Rectal smooth muscle tissue (tissue), 1 donor: ENCODE measurements at regions not wholly inside any gene's neighbourhood (a gene's known extent, or its start where the extent isn't known, plus 50 kb on each side); places are given as distances from the start of the nearest gene placed in this dataset.
A peak's percentile ranks its signal among the peaks of the same experiment; 100 is the strongest.

Source experiments
- H3K27ac ChIP-seq: one replicate; pipeline ENCODE4 v1.7.0; 2013; ENCODE audit warnings: low read depth, low read length, inconsistent platforms
- H3K27me3 ChIP-seq: one replicate; pipeline ENCODE4 v1.7.0; 2013; ENCODE audit warnings: low read length; ENCODE audit not compliant: control insufficient read depth, insufficient read depth
- H3K36me3 ChIP-seq: one replicate; pipeline ENCODE4 v1.7.0; 2013; ENCODE audit warnings: low read length; ENCODE audit not compliant: control insufficient read depth, insufficient read depth
- H3K4me1 ChIP-seq: one replicate; pipeline ENCODE4 v1.7.0; 2013; ENCODE audit warnings: low read length; ENCODE audit not compliant: control insufficient read depth, insufficient read depth
- H3K4me3 ChIP-seq: one replicate; pipeline ENCODE4 v1.7.0; 2013; ENCODE audit warnings: low read length
- H3K9ac ChIP-seq: one replicate; pipeline ENCODE4 v1.7.0; 2013; ENCODE audit warnings: low read length

DNA sequence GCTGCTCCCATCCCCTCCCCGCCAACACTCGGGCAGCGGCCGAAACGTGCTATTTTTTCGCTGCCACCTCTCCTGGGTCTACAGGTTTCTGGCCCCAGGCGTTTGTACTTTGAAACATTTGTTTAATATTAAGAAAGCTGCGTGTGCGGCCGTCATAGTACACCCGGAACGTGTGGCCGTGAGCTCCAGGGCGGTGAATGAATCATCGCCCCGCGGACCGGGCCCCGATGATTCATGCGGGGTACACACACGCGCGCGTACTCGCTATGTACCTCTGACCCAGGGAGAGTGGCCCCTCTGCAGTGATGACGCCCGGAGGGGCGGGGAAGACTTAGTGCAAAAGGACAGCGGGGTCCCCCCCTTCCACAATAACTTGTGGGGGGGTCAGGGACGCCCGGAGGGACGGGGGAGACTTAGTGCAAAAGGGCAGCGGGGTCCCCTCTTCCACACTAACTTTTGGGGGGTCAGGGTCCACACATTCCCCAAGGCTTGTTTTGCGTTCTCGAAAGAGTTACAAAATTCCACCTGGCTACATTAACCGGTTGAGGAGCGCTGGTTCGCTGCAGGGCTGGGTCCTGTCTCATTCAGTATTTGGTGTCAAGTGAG, 56.5 kb upstream of the PCGF5 start:
- Histone ChIP-seq H3K4me3 (peak overlapping the region; percentile 86), H3K27ac (peak overlapping the region; percentile 89), H3K9ac (peak overlapping the region; percentile 75), H3K36me3 (no peaks in the 10 kb centered on the region), H3K27me3 (no peaks in the 10 kb centered on the region), H3K4me1 (peaks cover 5% of the 10 kb centered on the region)

DNA sequence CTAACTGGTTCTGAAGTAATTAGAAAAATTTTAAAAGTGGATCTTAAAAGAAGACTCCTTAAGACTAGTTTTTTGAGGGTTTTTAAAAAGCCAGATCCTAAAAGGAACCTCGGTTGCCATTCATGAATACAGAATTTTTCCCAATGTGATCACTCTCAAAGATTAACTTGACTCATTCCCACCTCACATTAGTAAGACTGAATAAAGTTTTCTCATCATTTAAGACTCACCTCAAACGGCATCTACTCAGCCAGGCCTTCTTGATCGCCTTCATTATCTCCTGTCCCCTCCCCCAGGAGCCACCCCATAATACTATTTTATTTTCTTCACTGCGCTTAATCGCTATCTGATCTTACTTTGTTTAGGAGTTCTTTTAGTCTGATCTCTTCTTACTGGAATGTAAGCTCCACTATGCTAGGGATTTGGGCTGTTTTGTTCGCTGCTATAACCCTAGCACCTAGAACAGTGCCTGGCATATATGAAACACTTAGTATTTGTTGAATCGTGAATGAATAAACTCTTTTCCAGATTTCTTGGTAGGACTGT, 55.9 kb upstream of the PCGF5 start:
- H3K27ac ChIP-seq = peak overlapping the region; percentile 89
- H3K36me3 ChIP-seq = no peaks in the 10 kb centered on the region
- H3K9ac ChIP-seq = no peak overlapping the region
- H3K4me3 ChIP-seq = peak overlapping the region; percentile 86
- no peaks in the 10 kb centered on the region for H3K27me3 ChIP-seq
- H3K4me1 ChIP-seq = peaks cover 5% of the 10 kb centered on the region

DNA sequence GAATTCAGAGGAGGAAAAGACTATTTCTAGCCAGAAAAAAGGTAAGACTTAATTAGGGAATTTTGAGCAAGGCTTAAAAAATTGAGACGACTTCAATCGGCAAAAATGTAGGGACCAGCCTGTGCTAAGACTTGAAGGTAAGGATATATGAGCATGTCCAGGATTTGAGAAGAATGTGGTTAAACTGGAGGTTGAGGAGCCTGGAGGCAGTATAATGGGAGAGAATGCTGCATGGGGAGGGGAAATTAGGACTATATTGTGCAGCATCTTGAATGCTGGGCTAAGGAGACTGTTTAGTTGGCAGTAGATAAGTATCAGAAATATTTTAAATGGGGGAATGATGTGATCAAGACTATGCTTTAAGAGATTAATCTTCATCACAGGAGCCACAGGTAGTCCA, 53.1 kb upstream of the PCGF5 start:
- Histone ChIP-seq H3K4me3 (no peak overlapping the region), H3K9ac (no peak overlapping the region), H3K4me1 (peaks cover 5% of the 10 kb centered on the region), H3K36me3 (no peaks in the 10 kb centered on the region), H3K27me3 (no peaks in the 10 kb centered on the region), H3K27ac (no peak overlapping the region)

DNA sequence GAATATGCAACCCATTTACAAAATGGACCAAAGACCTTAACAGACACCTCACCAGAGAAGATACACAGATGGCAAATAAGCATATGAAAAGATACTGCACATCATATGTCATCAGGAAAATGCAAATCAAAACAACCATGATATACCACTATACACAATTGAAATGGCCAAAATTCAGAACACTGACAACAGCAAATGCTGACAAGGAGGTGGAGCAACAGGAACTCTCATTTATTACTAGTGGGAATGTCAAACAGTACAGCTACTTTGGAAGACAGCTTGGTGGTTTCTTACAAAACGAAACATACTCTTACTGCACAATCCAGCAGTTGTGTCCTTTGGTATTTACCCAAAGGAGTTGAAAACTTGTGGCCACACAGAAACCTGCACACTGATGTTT, 50.0 kb upstream of the PCGF5 start:
- no peak overlapping the region for H3K4me3 ChIP-seq
- H3K27me3 ChIP-seq = no peaks in the 10 kb centered on the region
- H3K36me3 ChIP-seq = no peaks in the 10 kb centered on the region
- no peak overlapping the region for H3K27ac ChIP-seq
- no peak overlapping the region for H3K9ac ChIP-seq
- H3K4me1 ChIP-seq = peaks cover 2% of the 10 kb centered on the region
